Prostate gland (tissue), 2 donors: ENCODE measurements at regions not wholly inside any gene's neighbourhood (a gene's known extent, or its start where the extent isn't known, plus 50 kb on each side); places are given as distances from the start of the nearest gene placed in this dataset.

Source experiments
- POLR2AphosphoS5 ChIP-seq: sonication (generic); formaldehyde crosslinking; IDR thresholded peaks from one replicate; pipeline ENCODE4 v1.6.1; 2017; ENCODE audit warnings: antibody characterized with exemption
- TF ChIP-seq, protein P1 (sequence below), 4 experiments: fragments of 200-600 bp in 2 of 4; fragments of 450-650 bp in 2 of 4; sonication (generic) in 2 of 4; IDR thresholded peaks; 1 replicate in 3 of 4; 2 replicates in 1 of 4; pipeline ENCODE4 v1.5.1; 2016 to 2019; ENCODE audit warnings: antibody characterized with exemption in 4 of 4, mild to moderate bottlenecking in 2 of 4, moderate library complexity in 2 of 4

DNA sequence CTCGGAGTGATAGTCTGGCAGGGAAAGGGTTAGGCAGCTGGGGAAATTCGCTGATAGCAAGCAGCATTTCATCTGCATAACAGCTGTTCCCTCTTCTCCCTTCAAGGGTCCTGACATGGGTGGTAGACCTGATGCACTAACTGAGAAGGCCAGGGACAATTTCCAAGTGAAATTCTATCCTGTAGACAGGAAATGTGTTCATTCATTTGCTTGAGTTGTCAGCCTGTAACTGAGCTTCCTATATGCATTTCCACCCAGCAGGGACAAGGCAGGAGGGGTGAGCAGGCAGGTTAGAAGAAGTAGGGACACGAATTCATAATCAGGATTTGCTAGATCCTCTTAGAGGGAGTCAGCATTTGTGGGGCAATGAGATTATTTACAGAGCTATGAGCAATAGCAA is 154.3 kb upstream of the NCAM1 start:
- no peak for TF ChIP-seq POLR2AphosphoS5
- TF ChIP-seq, protein P1, sequence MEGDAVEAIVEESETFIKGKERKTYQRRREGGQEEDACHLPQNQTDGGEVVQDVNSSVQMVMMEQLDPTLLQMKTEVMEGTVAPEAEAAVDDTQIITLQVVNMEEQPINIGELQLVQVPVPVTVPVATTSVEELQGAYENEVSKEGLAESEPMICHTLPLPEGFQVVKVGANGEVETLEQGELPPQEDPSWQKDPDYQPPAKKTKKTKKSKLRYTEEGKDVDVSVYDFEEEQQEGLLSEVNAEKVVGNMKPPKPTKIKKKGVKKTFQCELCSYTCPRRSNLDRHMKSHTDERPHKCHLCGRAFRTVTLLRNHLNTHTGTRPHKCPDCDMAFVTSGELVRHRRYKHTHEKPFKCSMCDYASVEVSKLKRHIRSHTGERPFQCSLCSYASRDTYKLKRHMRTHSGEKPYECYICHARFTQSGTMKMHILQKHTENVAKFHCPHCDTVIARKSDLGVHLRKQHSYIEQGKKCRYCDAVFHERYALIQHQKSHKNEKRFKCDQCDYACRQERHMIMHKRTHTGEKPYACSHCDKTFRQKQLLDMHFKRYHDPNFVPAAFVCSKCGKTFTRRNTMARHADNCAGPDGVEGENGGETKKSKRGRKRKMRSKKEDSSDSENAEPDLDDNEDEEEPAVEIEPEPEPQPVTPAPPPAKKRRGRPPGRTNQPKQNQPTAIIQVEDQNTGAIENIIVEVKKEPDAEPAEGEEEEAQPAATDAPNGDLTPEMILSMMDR (IDR thresholded peaks at IDR 0.05): no peak
